Transverse colon (tissue), 4 donors: ENCODE measurements at regions not wholly inside any gene's neighbourhood (a gene's known extent, or its start where the extent isn't known, plus 50 kb on each side); places are given as distances from the start of the nearest gene placed in this dataset.

Experiments
- DNase-seq: peaks from one replicate; pipeline ENCODE4 v3.0.0-alpha.2; 2019
- H3K27ac ChIP-seq, 4 donors: fragments of 200-600 bp; sonication (generic); 2 replicates each; pipeline ENCODE4 v1.5.1; 2016 to 2018; ENCODE audit warnings: inconsistent platforms in 4 of 4
- H3K27me3 ChIP-seq: fragments of 200-600 bp; sonication (generic); 2 replicates; pipeline ENCODE4 v1.5.1; 2017; ENCODE audit warnings: inconsistent platforms
- H3K36me3 ChIP-seq, 4 donors: fragments of 200-600 bp; sonication (generic); 2 replicates each; pipeline ENCODE4 v1.5.1; 2017 to 2019; ENCODE audit warnings: inconsistent platforms in 4 of 4
- H3K4me1 ChIP-seq, 4 donors: fragments of 200-600 bp; sonication (generic); 2 replicates each; pipeline ENCODE4 v1.5.1; 2017 to 2020; ENCODE audit warnings: inconsistent platforms in 4 of 4
- H3K4me3 ChIP-seq, 4 donors: fragments of 200-600 bp; sonication (generic); 1 replicate in 1 of 4; 2 replicates in 3 of 4; pipeline versions ENCODE4 v1.5.1 to v1.6.1; 2017 to 2019; ENCODE audit warnings: inconsistent platforms in 4 of 4
- H3K9me3 ChIP-seq, 2 donors: fragments of 200-600 bp; sonication (generic); 2 replicates each; pipeline ENCODE4 v1.5.1; 2017 to 2019; ENCODE audit warnings: inconsistent platforms in 2 of 2
- CTCF ChIP-seq, 5 experiments: fragments of 200-600 bp in 3 of 5; fragments of 450-650 bp in 2 of 5; sonication (generic) in 3 of 5; IDR thresholded peaks; 1 replicate in 2 of 5; 2 replicates in 3 of 5; pipeline ENCODE4 v1.5.1; 2016 to 2017; ENCODE audit warnings: antibody characterized with exemption in 5 of 5, inconsistent platforms in 3 of 5, mild to moderate bottlenecking in 2 of 5, moderate library complexity in 1 of 5
- EP300 ChIP-seq: sonication (generic); formaldehyde crosslinking; IDR thresholded peaks from one replicate; pipeline ENCODE4 v1.6.1; 2017; ENCODE audit warnings: antibody characterized with exemption, low read depth
- POLR2A ChIP-seq: fragments of 450-650 bp; IDR thresholded peaks from one replicate; pipeline ENCODE4 v1.6.1; 2016; ENCODE audit warnings: antibody characterized with exemption, mild to moderate bottlenecking, moderate library complexity
- POLR2AphosphoS5 ChIP-seq, 3 donors: sonication (generic); formaldehyde crosslinking; IDR thresholded peaks; one replicate each; pipeline ENCODE4 v1.6.1; 2016; ENCODE audit warnings: antibody characterized with exemption in 3 of 3
- WGBS, 2 donors: methylation state at CpG; one replicate each; pipeline ENCODE4 v1.1.5; 2018; ENCODE audit warnings: low coverage in 1 of 2; 5-methylcytosine and 5-hydroxymethylcytosine counted together
- in situ Hi-C, 4 donors: fragments of 200-750 bp; cut with MboI; loops; one replicate each; pipeline versions ENCODE4 v1.15.0 to v1.15.1; 2017; ENCODE audit warnings: low sequenced_read_pairs in 3 of 4, low pct_ligation_motif_present in 1 of 4, low pct_unique_long_range_greater_than_20kb in 1 of 4
- intact Hi-C: fragments of 100-400 bp; cut with DNase I; formaldehyde crosslinking; loops from one replicate; pipeline ENCODE4 v1.15.1; 2023; ENCODE audit warnings: low total_unique reads

DNA sequence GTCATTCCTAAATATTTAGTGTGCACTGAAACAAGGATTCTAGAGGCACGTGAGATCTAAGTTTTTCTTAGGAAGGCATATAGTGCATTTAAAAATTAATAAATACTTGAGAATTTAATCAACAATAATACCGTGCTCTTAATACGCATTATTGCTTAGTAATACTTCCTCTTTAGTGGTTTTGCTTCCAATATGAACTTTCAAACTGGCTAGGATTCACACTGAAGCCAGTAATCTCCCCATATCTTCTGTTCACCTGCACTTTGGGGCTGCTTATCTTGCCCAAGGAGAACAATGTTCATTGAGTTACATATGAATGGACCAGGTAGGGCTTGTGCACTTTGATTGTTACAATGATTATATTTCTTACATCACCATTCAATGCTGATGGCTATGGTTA lies 180.5 kb upstream of the RIOK2 start:
- H3K27ac ChIP-seq, result no peak overlapping the region
- in situ Hi-C loops (no loop called here), intact Hi-C loops (no loop called here)
- DNase-seq, result no peak
- 68 to 75% methylated on average over 3 of the region's 3 CpGs for WGBS, 2 donors
- H3K27me3 ChIP-seq, result no peaks in the 10 kb centered on the region
- no peaks in the 10 kb centered on the region for H3K9me3 ChIP-seq
- no peak overlapping the region for H3K4me3 ChIP-seq
- TF ChIP-seq CTCF (IDR thresholded peaks at IDR 0.05) (no peak), POLR2A (no peak), EP300 (no peak), POLR2AphosphoS5 (IDR thresholded peaks at IDR 0.05) (no peak)
- H3K36me3 ChIP-seq, result no peaks in the 10 kb centered on the region
- no peaks in the 10 kb centered on the region for H3K4me1 ChIP-seq

DNA sequence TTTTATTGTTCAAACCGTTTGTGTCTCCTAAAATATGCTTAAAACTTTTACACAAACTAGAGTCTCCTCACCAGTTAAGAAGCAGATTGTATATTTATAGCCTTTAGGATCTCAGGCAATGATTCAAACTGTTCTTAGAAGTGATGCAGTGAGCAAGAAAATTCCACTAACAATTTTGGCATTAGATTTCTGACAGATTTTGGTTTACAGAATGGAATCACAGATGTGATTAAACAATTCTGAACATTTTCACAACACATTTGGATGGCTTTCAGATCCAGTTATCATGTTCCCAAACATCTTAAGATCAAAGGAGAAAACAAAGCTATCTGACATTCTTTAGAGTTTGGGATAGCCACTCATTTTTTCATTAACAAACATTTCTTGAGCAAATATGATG lies 181.7 kb upstream of the RIOK2 start:
- intact Hi-C loops, result no loop called here

GRCh38 chr5:97365163-97365845 lies 182.3 kb upstream of the RIOK2 start:
- Histone ChIP-seq H3K4me1 (no peaks in the 10 kb centered on the region), H3K4me3 (no peak overlapping the region), H3K9me3 (no peaks in the 10 kb centered on the region), H3K27ac (no peak overlapping the region), H3K36me3 (no peaks in the 10 kb centered on the region), H3K27me3 (no peaks in the 10 kb centered on the region)
- intact Hi-C loops (no loop called here), in situ Hi-C loops (no loop called here)
- DNase-seq, result no peak
- TF ChIP-seq CTCF (IDR thresholded peaks at IDR 0.05) (no peak), POLR2AphosphoS5 (IDR thresholded peaks at IDR 0.05) (no peak), POLR2A (no peak), EP300 (no peak)

More for the DNA sequence above, 181.7 kb upstream of the RIOK2 start:
- no peak for DNase-seq
- Histone ChIP-seq H3K4me3 (no peak overlapping the region), H3K9me3 (no peaks in the 10 kb centered on the region), H3K36me3 (no peaks in the 10 kb centered on the region), H3K4me1 (no peaks in the 10 kb centered on the region), H3K27ac (no peak overlapping the region), H3K27me3 (no peaks in the 10 kb centered on the region)
- in situ Hi-C loops, result no loop called here
- TF ChIP-seq POLR2AphosphoS5 (IDR thresholded peaks at IDR 0.05) (no peak), CTCF (IDR thresholded peaks at IDR 0.05) (no peak), EP300 (no peak), POLR2A (no peak)
- WGBS, 2 donors, result 13% methylated on average over 1 of the region's 1 CpG

DNA sequence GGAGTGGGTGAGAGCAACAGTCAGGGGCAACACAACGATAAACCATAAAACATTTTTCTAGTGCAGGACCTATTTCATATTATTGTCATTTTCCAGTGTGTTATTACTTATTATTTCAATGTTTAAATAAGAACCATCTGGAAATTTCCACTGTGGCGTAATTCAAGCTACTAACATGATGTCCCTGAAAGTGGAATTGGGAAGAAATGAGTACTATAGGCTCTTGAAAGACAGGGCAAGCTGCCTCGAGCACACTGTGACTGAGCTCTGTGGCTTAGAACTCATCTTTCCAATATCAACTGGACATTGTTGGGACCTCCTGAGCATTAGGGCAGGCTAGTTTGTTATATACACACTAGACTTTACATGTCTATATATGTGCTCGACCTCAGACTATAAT lies 182.9 kb upstream of the RIOK2 start:
- DNase-seq, result no peak
- Histone ChIP-seq H3K27me3 (no peaks in the 10 kb centered on the region), H3K9me3 (no peaks in the 10 kb centered on the region), H3K27ac (no peak overlapping the region), H3K4me3 (no peak overlapping the region), H3K36me3 (no peaks in the 10 kb centered on the region), H3K4me1 (no peaks in the 10 kb centered on the region)
- in situ Hi-C loops, result no loop called here
- intact Hi-C loops, result no loop called here
- 68 to 70% methylated on average over 4 of the region's 4 CpGs for WGBS, 2 donors
- TF ChIP-seq EP300 (no peak), POLR2A (no peak), POLR2AphosphoS5 (IDR thresholded peaks at IDR 0.05) (no peak), CTCF (IDR thresholded peaks at IDR 0.05) (no peak)
